Coronary artery (tissue), 2 donors: ENCODE measurements at regions not wholly inside any gene's neighbourhood (a gene's known extent, or its start where the extent isn't known, plus 50 kb on each side); places are given as distances from the start of the nearest gene placed in this dataset.

Experiments
- DNase-seq: peaks from one replicate; pipeline ENCODE4 v3.0.0-alpha.2; 2017; ENCODE audit warnings: low spot score
- H3K27ac ChIP-seq, 2 donors: fragments of 200-600 bp; sonication (generic); one replicate each; pipeline ENCODE4 v1.5.1; 2016 to 2019
- H3K4me3 ChIP-seq: fragments of 200-600 bp; sonication (generic); 2 replicates; pipeline ENCODE4 v1.5.1; 2016; ENCODE audit warnings: mild to moderate bottlenecking, moderate library complexity
- TF ChIP-seq, protein P1 (sequence below): fragments of 200-600 bp; sonication (generic); IDR thresholded peaks from one replicate; pipeline ENCODE4 v1.5.1; 2019; ENCODE audit warnings: antibody characterized with exemption

GRCh38 chr2:550860-551567 is 126.2 kb downstream of the TMEM18 start:
- TF ChIP-seq, protein P1, sequence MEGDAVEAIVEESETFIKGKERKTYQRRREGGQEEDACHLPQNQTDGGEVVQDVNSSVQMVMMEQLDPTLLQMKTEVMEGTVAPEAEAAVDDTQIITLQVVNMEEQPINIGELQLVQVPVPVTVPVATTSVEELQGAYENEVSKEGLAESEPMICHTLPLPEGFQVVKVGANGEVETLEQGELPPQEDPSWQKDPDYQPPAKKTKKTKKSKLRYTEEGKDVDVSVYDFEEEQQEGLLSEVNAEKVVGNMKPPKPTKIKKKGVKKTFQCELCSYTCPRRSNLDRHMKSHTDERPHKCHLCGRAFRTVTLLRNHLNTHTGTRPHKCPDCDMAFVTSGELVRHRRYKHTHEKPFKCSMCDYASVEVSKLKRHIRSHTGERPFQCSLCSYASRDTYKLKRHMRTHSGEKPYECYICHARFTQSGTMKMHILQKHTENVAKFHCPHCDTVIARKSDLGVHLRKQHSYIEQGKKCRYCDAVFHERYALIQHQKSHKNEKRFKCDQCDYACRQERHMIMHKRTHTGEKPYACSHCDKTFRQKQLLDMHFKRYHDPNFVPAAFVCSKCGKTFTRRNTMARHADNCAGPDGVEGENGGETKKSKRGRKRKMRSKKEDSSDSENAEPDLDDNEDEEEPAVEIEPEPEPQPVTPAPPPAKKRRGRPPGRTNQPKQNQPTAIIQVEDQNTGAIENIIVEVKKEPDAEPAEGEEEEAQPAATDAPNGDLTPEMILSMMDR = no peak
- no peak overlapping the region for H3K27ac ChIP-seq
- no peak for DNase-seq
- H3K4me3 ChIP-seq = no peak overlapping the region

GRCh38 chr2:545711-546650 is 131.2 kb downstream of the TMEM18 start:
- H3K27ac ChIP-seq = no peak overlapping the region
- TF ChIP-seq, protein P1 = no peak
- no peak overlapping the region for H3K4me3 ChIP-seq

DNA sequence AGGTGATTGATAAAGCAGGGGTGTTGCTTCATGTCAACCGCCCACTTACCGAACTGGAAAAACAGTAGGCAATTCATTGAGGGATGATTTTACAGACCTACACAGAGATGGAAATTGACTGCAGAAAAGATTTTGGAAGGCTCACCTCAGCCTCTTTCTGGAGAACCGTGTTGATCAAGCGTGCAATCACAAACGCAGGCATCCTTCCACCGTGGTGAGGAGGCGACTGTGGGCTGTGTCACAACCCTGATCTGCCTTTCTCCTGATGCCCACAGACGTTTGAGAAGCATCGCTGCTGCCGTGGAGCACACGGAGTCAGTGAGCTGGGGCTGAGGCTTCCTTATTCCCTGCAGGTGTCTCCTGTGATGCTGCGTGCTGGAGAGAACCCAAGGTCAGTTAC is 132.0 kb downstream of the TMEM18 start:
- H3K4me3 ChIP-seq = no peak overlapping the region
- TF ChIP-seq, protein P1 = no peak
- no peak overlapping the region for H3K27ac ChIP-seq
- no peak for DNase-seq

More at GRCh38 chr2:545711-546650, 131.2 kb downstream of the TMEM18 start:
- peak; percentile 46 for DNase-seq

- TF ChIP-seq, protein P1 = no peak
- H3K4me3 ChIP-seq = no peak overlapping the region
- DNase-seq = no peak
- H3K27ac ChIP-seq = no peak overlapping the region
Measured at GRCh38 chr2:538646-539045, 138.6 kb downstream of the TMEM18 start.

DNA sequence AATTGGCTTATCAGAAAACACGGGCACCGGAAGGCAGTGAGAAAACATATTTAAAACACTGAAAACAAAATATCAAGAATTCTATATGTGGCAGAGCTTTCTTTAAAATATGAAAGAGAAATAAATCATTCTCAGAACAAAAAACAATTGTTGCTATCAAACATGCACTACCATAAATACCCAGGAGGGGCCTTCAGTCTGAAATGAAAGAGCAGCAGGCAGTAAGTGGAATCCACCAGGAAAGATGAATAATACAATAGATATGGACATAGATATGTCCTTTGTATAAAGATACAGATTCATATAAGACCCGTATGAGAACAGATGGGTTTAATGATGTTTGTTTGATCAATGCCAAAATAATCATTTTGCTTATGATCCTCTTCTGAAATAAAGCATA is 142.0 kb downstream of the TMEM18 start:
- H3K27ac ChIP-seq = no peak overlapping the region
- no peak overlapping the region for H3K4me3 ChIP-seq
- DNase-seq = no peak
- TF ChIP-seq, protein P1 = no peak

DNA sequence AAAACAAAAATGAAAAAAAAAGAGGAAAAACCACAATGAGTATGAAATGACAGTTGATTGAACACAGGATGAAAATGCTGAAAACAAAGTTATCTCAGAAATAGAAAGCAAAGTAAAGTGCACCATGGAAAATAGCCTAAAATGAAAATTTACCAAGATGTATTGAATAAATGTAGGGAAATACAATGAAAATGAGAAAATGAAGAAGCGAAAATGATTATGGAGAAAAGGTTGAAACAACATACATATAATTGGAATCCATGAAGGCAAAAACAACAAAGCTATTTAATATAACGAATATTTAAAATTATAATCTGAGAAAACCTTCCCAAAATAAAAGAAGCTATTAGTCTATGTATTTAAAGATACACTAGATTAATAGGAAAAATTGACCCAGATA is 147.4 kb downstream of the TMEM18 start:
- Histone ChIP-seq H3K27ac (no peak overlapping the region), H3K4me3 (no peak overlapping the region)
- DNase-seq = no peak
- TF ChIP-seq, protein P1 = no peak
